ENCODE measurements at regions not wholly inside any gene's neighbourhood (a gene's known extent, or its start where the extent isn't known, plus 50 kb on each side); places are given as distances from the start of the nearest gene placed in this dataset.
"Not testable (repeated sequence)": the region's sequence is repeated elsewhere in the genome, so short reads cannot be mapped to it uniquely, and the experiment has no call there.

DNA sequence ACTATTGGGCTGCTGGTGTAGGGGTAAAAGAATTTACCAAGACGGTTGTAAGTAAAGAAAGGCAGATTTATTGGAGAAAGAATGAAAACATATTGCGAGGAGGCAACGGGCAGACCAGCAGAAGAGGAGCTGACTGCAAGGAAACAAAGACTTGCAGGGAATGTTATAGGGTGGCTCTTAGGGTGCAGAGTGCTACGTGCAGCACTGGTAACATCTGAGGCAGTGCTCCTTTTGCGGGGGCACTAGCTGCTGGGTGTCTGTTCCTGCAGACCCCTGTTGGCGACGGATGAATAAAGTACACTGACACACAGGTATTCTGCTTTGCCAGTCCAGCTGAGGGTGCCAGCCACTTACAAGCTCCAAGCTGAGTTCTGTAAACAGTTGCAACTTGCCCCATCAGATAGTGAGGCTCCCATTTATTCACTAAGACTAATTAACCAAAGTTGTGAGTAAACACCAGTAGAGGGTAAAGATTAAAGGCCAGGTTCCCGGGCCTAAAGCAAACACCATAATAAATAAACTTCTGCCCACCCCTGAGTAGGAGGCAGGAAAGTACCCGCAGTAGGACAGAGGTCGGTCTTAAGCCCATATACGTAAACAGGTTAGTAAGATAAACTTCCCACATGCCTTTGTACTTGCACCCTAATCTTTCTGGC lies 140.2 kb upstream of the KCNK1 start:
- no peak for DNase-seq (ENCODE audit: low read depth)

DNA sequence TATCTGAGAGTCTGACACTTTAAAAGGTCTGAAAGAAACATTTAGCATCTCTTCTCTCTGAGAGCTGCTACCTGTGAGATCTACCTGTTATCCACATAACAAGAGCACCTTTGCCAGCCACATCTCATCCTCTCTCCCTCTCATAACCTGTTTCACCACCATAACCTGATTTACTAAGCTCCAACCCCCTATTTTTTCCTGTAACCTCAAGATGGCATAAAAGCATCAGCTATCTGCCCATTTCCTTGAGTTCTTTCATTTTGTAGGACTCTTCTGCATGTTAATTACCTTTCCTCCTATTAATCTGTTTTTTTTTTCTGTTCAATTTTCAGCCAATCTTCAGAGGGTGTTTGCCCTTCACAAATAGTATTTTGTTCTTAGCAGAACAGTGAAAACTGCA lies 136.5 kb upstream of the KCNK1 start:
- DNase-seq (ENCODE audit: low read depth), result no peak

DNA sequence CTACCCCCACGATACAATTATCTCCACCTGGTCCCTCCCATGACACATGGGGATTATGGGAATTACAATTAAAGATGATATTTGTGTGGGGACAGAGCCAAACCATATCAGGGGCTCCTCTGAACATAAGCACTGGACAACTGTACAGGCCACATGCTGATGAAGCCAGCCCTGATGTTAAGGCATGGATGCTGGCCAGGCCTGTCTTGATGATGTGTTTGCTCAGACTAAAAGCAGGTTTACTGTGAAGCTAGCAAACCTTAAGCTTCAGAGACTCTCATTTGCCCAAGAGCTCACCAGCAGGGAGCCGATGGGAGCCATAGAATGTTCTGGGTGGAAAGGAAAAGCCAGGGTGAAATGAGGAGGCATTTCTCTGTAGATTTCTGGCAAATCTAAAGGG lies 135.3 kb upstream of the KCNK1 start:
- DNase-seq (ENCODE audit: low read depth), result no peak

DNA sequence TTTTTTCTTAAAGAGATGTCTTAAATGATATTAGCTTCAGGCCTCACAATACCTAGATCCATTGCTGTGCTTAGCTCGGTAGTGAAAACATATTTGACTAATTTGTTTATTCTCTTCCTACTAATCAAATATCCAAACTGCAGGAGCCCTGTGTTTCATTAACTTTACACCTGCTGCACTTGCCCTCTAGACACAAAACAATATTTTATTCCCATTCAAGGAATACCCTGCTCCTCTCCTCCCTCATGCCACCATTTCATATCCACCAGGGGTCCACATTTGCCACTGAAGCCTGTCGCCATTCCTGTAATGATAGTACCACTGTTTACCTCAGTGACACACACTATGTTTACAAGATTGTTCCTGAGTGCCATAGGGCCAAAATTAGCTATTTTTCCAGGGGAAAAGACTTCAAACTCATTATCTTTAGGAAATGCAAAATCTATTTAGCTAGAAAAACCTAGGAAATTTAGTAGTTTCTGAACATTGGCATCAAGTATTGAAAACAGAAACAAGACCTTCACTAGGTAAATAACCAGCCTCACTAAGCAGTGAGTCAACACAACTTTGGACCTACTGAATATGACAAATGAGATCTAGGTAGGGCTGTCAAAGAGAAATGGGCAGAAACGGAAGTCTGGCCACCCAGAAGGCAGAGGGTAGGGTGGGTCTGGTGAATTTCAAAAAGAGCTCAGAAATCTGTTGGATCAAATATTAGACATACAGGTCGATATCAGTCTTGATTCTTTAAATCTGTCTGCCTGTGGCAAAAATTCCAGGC lies 134.6 kb upstream of the KCNK1 start:
- no peak for DNase-seq (ENCODE audit: low read depth)

DNA sequence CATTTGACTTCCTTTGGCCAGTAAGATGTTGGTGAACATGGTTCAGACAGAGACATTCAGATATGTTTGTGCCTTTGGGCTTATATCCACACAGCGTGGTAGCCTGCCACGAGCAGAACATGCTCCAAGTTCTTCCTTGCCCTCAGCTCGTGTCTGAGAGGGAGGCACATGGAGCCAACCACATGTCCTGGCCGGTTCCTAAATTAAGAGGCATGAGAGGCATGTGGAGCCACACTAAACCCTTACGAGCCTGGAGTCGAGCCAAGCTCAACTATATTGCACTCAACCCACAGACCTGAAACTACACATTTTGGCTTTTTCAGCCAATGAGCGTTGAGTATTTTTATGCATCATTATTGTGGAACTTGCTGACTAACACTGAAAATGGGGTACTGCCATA lies 133.7 kb upstream of the KCNK1 start:
- no peak for DNase-seq (ENCODE audit: low read depth)

DNA sequence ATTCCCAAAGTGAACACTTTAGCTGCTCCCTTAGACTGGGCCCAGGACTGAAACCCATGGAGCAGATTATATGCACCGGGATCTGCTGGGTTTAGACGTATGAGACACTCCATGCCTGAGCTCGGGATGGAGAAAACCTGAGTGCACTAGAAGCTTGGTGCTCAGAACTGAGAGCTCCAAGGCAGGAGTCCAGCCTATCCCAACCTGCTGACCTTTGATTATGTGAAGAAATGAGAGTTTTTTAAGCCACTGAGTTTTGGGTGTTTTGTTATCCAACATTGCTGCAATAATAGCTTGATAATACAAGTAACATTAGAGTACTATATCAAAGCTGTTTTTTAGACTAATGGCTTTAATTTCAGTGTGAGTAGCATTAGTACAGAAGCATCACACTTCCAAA lies 131.5 kb upstream of the KCNK1 start:
- DNase-seq (ENCODE audit: low read depth), result no peak

DNA sequence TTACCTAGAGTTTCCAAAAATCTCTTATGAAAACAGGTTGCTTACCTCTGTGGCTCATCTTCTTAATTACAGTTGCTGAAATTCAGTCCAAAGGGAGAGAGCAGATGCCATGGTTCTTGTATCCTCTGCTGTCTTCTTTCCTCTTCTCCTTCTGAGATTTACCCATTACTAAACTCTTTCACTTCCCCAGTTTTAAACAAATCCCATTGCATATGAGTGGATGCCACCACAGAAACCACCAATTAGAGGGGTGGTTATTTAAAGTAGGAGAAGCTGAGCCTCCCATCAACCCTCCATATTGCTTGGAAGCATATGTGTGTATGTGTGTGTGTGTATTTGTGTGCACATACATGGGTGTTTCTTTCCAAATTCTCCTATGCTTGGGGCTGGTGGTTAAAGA lies 128.5 kb upstream of the KCNK1 start:
- no peak for DNase-seq (ENCODE audit: low read depth)

DNA sequence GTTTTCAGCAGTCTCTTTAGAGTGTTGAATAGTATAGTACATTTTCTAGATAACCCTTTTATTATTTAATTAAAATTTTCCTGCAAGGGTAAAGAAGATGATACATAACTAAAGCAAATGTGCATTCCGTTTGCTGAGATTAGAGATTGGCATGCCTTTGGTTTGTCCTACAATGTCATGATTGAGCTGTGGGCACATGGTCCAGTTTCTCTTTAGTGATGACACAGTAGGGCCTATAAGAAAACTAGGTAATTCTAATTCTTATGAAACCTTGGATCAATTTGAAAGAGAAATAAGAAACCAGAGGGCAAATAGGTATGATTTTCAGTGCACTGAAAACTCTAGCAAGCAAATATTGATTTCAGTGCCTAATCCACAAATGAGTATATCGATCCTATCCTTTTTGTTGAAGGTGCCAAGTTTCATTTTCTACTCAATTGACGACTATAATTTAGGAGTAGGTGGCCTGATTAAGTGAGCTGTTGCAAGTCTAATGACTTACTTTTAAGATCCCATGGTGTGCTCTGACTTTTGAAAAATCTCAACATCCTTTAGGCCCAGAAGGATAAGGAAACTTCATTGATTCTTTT lies 128.0 kb upstream of the KCNK1 start:
- DNase-seq (ENCODE audit: low read depth), result no peak

DNA sequence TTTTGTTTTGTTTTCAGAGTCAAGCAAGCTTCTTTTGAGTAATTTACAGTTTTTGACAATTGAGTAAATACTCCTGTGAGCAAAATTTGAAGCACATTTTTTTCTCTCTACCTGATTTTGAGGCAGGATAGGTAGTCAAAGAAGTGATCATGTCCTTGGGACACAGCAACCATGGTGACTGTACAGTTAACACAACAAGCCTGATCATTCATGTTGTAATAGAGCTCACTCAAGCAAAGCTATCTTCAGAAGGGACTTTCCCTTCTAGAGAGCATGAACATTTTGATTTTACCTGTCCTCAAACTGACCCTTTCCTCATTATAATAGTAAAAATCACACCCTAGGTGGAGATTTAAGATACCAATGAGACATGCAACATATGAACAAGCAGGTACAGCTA lies 126.5 kb upstream of the KCNK1 start:
- no peak for DNase-seq (ENCODE audit: low read depth)

DNA sequence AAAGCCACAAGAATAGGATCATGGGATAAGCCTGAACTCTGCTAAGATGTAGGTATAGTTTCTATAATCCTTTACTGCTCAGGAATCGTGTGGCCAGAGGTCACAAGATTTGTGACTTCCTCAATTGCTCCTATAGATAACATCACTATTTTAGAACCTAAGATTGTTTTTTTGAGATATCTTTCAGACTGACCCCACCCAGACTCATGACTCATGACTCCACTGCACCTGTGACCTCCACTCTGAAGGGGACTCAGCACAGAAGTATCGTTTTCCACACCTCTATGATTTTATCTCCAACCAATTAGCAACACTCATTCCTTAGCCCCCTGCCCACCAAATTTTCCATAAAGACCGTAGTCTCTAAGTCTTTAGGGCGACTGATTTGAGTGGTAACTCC lies 124.5 kb upstream of the KCNK1 start:
- no peak for DNase-seq (ENCODE audit: low read depth)

DNA sequence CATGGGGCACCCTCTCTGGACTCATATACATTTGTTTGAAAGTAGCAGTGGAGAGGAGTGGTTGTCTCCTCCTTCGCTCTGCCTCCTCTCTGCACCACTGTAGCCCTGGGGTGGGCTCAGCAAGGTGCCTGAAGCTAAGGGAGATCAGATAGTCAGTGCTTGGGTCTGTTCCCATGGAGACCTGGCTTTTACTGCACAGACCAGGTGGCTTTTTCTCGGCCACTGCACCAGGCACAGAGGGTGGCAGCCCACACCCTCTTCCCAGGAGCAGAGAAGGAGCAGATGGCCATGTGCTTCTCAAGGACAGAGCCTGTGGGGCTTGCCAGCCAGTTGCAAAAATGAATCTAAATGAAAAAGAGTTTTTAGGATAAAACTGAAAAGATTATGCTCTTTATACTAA lies 123.4 kb upstream of the KCNK1 start:
- no peak for DNase-seq (ENCODE audit: low read depth)

DNA sequence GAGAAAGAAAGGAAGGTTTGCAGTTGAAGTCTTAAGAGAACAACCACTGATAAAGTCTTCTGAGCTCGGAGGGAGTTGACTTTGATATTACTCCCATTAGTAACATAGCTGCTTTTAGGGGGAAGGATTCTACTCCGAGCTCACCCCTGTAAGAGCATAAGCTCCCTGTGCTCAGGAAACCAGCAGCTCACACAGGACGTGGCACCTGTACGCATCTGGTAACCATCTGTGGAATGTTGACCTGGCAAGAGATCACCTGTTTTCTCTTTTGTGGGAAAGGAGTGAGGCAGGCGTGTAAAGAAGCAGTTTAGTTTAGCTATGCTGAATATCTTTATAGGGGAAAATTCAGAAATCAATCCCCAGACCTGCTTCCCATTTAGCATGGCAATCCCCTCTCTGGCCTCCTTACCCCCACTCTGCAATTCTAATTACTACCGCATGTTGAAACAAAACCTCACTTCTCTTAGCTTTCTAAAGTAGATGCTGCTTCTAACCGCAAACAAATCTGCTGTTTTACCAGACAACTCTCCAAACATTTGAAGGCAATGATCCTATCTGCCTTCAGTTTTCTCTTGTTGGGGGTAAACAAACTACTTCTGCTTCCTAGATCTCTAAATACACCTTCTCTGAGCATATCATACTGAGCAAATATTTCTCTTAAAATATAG lies 121.8 kb upstream of the KCNK1 start:
- no peak for DNase-seq (ENCODE audit: low read depth)

DNA sequence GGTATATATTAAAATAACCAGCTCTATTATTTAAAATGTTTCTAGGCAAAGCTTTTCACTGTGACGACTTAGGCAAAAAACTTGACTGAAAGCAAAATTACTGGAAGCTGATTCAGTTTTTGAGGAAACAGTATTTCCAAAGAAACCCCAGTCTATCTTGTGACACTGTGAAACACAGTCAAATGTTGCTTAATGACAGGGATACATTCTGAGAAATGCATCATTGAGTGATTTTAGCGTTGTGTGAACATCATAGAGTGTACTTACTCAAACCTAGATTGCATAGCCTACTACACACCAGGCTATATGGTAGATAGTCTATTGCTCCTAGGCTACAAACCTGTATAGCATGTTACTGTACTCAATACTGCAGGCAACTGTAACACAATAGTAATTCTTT lies 116.9 kb upstream of the KCNK1 start:
- no peak for DNase-seq (ENCODE audit: low read depth)

DNA sequence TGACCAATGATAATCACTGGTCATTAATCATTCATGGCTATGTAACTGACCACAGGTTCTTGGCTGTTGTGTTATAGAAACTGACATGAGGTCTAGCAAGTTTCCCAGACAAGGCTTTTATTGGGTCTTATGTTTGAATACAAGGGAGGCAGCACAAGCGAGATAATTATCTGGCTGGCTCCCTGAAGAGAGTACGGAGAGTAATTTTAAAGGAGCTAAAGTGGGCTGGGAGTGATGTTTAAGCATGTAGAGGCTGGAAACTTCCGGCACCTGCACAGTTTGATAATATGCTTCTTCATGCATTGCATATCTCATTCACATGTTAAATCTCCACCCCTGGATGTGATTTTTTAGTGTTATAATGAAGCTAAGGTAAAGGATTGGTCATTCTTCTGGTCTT lies 116.2 kb upstream of the KCNK1 start:
- DNase-seq (ENCODE audit: low read depth), result no peak

DNA sequence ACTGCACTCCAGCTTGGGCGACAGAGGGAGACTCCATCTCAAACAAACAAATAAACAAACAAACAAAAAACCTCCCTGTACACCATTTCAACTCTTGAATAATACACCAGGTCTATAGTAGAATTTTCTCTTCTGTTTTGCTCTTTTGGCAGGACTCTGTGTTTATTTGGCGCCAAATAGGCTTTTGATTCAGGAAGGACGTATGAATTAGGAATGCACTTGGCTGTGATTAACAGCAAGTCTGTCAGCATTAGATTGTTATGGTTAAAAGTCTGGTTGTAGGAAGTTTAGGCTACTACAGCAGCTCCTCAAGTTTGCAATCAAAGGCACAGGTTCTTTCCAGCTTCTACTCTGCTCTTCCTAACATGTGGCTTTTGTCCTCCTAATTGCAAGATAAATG lies 113.8 kb upstream of the KCNK1 start:
- no peak for DNase-seq (ENCODE audit: low read depth)

DNA sequence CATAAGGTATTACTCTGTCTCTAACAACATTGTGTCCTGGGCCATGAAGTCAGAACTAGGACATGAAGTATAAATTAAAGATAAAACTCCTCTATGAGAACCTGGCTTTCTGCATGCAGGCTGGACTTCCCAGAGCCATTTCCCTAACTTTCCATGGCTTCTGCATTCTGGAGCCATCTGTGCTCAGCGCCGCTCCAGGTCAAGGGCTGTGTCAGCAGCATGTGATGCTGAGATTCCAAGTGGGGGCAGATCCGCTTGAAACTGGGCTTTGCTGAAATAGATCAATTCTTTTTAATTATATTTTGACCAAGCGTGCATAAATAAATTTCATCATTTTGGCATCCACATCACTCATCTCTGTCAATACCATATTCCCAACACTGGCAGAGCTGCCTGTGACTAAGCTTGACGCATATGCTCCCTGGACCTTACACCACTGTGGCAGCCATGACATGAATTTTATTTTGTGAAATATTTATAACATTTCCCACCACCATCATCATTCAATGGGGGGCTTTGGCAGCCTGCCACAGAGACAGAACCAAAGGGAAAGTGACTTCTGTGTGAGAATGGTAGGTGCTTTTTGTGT lies 110.4 kb upstream of the KCNK1 start:
- DNase-seq (ENCODE audit: low read depth), result no peak

DNA sequence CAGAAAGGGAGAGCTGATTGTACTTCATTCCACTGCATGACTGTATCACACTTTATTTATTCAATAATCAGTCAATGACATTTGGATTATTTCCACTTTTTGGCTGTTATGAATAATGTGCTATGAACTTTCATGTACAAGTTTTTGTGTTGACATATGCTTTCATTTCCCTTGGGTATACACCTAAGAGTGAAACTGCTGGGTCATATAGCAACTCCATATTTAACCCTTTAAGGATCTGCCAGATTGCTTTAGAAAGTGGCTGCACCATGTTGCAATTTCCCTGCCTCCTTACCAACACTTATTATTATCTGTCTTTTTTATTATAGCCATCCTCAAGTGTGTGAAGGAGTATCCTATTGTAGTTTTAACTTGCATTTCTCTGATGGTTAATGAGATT lies 108.8 kb upstream of the KCNK1 start:
- no peak for DNase-seq (ENCODE audit: low read depth)

DNA sequence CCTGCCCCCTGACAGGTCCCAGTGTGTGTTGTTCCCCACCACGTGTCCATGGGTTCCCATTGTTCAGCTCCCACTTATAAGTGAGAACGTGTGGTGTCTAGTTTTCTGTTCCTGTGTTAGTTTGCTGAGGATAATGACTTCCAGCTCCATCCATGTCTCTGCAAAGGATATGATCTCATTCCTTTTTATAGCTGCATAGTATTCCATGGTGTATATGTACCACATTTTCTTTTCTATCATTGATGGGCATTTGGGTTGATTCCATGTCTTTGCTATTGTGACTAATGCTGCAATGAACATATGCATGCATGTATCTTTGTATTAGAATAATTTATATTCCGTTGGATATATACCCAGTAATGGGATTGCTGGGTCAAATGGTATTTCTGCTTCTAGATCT lies 108.0 kb upstream of the KCNK1 start:
- DNase-seq (ENCODE audit: low read depth), result not testable (repeated sequence)

DNA sequence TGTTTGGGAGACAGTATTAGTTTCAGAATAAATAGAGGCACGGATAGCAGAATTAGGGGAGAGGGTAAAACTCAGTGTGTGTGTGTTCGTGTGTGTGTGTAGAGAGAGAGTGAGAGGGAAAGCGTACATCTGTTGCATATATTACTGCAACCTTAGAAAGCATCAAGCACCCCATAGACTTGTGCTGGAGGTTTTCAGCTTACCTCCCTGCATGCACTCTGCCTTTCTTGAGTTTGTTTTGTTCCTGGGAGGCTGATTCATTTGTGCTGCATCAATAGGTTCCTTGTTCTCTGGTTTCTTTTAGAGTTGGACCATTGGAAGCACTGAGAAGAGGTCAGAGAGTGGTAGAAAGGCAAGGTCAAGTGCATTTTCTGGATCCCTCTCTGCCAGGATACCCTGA lies 104.4 kb upstream of the KCNK1 start:
- DNase-seq (ENCODE audit: low read depth), result no peak

DNA sequence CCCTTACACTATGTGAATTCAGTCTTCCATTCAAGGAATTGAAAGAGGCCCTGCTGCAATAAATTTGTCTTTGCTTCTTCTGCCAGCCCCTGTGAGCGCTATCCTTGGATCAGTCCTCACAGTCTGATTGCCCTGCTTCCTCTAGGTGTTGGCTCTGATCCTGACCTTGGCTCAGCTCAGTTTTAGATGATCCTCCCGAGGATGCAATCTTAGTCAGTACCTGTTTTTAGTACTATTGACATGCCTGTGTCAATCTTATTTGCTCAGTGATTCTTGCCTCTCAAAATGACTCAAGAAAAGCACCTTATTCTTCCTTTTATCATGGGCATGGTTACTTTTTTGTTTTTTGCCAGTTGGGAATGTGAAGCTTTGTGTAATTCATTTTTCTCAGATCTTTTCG lies 101.4 kb upstream of the KCNK1 start:
- DNase-seq (ENCODE audit: low read depth), result no peak

DNA sequence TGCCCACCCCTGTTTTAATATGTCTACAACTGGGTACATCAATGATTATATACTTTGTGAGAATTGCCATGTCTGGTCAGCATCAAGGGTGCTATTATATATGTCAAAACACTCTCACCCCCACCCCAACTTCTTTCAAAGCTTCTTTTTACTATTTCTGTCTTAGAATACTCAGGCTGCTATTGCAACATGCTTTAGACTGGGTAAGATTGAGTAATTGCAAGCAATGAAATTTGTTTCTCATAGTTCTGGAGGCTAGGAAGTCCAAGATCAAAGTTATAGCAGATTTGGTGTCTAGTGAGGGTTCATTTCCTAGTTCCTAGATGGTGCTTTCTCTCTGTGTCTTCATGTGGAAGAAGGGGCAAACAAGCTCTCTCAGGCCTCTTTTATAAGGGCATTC lies 100.5 kb upstream of the KCNK1 start:
- DNase-seq (ENCODE audit: low read depth), result no peak

DNA sequence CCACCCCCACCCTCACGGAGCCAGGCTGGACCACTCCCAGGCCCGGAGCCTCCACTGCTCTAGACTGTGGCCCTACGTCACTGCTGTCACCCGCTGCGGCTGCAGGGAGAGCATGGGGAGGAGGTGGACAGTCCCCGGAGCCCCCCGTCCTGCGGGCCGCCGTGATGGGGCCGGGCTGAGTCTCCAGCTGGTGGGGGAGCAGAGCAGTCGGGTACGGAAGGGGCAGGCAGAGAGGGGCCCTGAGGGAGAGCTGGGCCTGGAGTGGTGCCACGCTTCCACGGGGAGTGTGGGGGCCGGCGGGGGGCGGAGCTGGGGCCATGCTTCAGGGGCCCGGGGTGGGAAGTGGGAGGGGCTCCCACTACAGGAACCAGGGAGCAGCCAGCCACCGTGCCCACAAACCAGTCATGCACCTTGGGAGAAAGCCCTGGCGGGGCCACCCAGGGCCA lies 98.9 kb upstream of the KCNK1 start:
- DNase-seq (ENCODE audit: low read depth), result no peak
